ENCODE measurements at regions not wholly inside any gene's neighbourhood (a gene's known extent, or its start where the extent isn't known, plus 50 kb on each side); places are given as distances from the start of the nearest gene placed in this dataset.

- FAIRE-seq (no peak), DNase-seq (ENCODE audit: low read depth, low spot score) (no peak)
- TF ChIP-seq CTCF (optimal IDR thresholded peaks at IDR 0.05 in 1 of 3, IDR thresholded peaks at IDR 0.05 in 1 of 3, conservative IDR thresholded peaks at IDR 0.05 in 1 of 3; ENCODE audit: extremely low read depth in 1 of 3, insufficient read depth in 2 of 3, low read length in 3 of 3) (no peak), EZH2 (IDR thresholded peaks at IDR 0.05; ENCODE audit: low read length) (no peak)
- Histone ChIP-seq H3K9ac (ENCODE audit: control insufficient read depth, extremely low read depth, insufficient read depth, low read length) (no peak overlapping the region), H3K79me2 (ENCODE audit: control insufficient read depth, insufficient read depth, low read length) (no peaks in the 10 kb centered on the region), H3K4me3 (ENCODE audit: control insufficient read depth in 2 of 3, extremely low read depth in 1 of 3, insufficient read depth in 2 of 3, low read depth in 1 of 3, low read length in 3 of 3) (no peak overlapping the region), H3K4me1 (ENCODE audit: control insufficient read depth, extremely low read depth, insufficient read depth, low read length) (no peaks in the 10 kb centered on the region), H3K9me3 (ENCODE audit: control insufficient read depth, low read depth, low read length) (no peaks in the 10 kb centered on the region), H2AFZ (ENCODE audit: control insufficient read depth, low read length) (no peak overlapping the region), H3K36me3 (ENCODE audit: control insufficient read depth in 2 of 2, extremely low read depth in 1 of 2, insufficient read depth in 2 of 2, low read length in 2 of 2) (no peaks in the 10 kb centered on the region), H3K27ac (ENCODE audit: control insufficient read depth, insufficient read depth, low read length) (no peak overlapping the region), H3K9me1 (ENCODE audit: control insufficient read depth, extremely low read depth, insufficient read depth, low read length) (no peaks in the 10 kb centered on the region), H3K27me3 (ENCODE audit: control insufficient read depth, extremely low read depth, insufficient read depth, low read length) (no peaks in the 10 kb centered on the region), H3K4me2 (ENCODE audit: control insufficient read depth, extremely low read depth, insufficient read depth, low read depth, low read length) (no peak overlapping the region), H4K20me1 (ENCODE audit: control insufficient read depth, extremely low read depth, insufficient read depth, low read length) (no peaks in the 10 kb centered on the region)
- dilution Hi-C loops (cut with MboI; ENCODE audit: extremely low pct_ligation_motif_present, low sequenced_read_pairs): no loop called here
Measured at GRCh38 chr3:15959434-15959811, 161.6 kb upstream of the ANKRD28 start.

GRCh38 chr3:15964605-15965442 is 167.0 kb upstream of the ANKRD28 start:
- H3K36me3 ChIP-seq (ENCODE audit: control insufficient read depth in 2 of 2, extremely low read depth in 1 of 2, insufficient read depth in 2 of 2, low read length in 2 of 2): no peaks in the 10 kb centered on the region
- no peaks in the 10 kb centered on the region for H3K9me1 ChIP-seq (ENCODE audit: control insufficient read depth, extremely low read depth, insufficient read depth, low read length)
- H4K20me1 ChIP-seq (ENCODE audit: control insufficient read depth, extremely low read depth, insufficient read depth, low read length): no peaks in the 10 kb centered on the region
- DNase-seq (ENCODE audit: low read depth, low spot score): no peak
- H3K79me2 ChIP-seq (ENCODE audit: control insufficient read depth, insufficient read depth, low read length): no peaks in the 10 kb centered on the region
- no peak overlapping the region for H3K4me3 ChIP-seq (ENCODE audit: control insufficient read depth in 2 of 3, extremely low read depth in 1 of 3, insufficient read depth in 2 of 3, low read depth in 1 of 3, low read length in 3 of 3)
- no peak for TF ChIP-seq CTCF (optimal IDR thresholded peaks at IDR 0.05 in 1 of 3, IDR thresholded peaks at IDR 0.05 in 1 of 3, conservative IDR thresholded peaks at IDR 0.05 in 1 of 3; ENCODE audit: extremely low read depth in 1 of 3, insufficient read depth in 2 of 3, low read length in 3 of 3)
- TF ChIP-seq EZH2 (IDR thresholded peaks at IDR 0.05; ENCODE audit: low read length): no peak
- no peaks in the 10 kb centered on the region for H3K4me1 ChIP-seq (ENCODE audit: control insufficient read depth, extremely low read depth, insufficient read depth, low read length)
- no peaks in the 10 kb centered on the region for H3K27me3 ChIP-seq (ENCODE audit: control insufficient read depth, extremely low read depth, insufficient read depth, low read length)
- dilution Hi-C loops (cut with MboI; ENCODE audit: extremely low pct_ligation_motif_present, low sequenced_read_pairs): no loop called here
- FAIRE-seq: no peak
- H3K4me2 ChIP-seq (ENCODE audit: control insufficient read depth, extremely low read depth, insufficient read depth, low read depth, low read length): no peak overlapping the region
- no peak overlapping the region for H2AFZ ChIP-seq (ENCODE audit: control insufficient read depth, low read length)
- H3K9ac ChIP-seq (ENCODE audit: control insufficient read depth, extremely low read depth, insufficient read depth, low read length): no peak overlapping the region
- H3K27ac ChIP-seq (ENCODE audit: control insufficient read depth, insufficient read depth, low read length): no peak overlapping the region
- H3K9me3 ChIP-seq (ENCODE audit: control insufficient read depth, low read depth, low read length): no peaks in the 10 kb centered on the region

Measured in keratinocyte (primary cell).